CD4-positive, alpha-beta T cell treated with Interleukin-17A for 4 hours (primary cell): ENCODE measurements at regions not wholly inside any gene's neighbourhood (a gene's known extent, or its start where the extent isn't known, plus 50 kb on each side); places are given as distances from the start of the nearest gene placed in this dataset.
"Not testable (repeated sequence)": the region's sequence is repeated elsewhere in the genome, so short reads cannot be mapped to it uniquely, and the experiment has no call there.

Source experiments
- DNase-seq: peaks from one replicate; pipeline ENCODE4 v3.0.0-alpha.2; 2020; ENCODE audit warnings: mixed read lengths

GRCh38 chr1:29948581-29948980 lies 712.3 kb downstream of the PTPRU start:
- no peak for DNase-seq

DNA sequence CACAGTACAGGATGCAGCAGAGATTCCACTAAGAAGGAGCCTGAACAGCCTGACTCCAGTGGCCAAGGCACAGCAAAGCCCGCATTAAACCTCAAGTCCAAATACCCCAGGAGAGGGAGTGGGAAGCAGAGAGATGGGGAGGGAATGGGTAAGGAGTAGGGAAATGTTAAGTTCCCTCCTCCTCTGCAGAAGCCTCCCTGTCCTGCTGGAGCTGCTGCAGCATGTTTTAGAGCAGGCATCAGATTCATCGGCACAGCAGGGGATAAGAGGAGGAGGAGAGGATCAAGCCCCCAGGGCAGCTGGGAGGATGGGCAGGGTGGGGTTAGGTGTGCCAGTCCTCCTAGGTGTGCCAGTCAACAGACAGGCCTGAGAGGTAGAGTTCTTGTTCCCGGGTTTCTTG lies 709.7 kb downstream of the PTPRU start:
- no peak for DNase-seq

DNA sequence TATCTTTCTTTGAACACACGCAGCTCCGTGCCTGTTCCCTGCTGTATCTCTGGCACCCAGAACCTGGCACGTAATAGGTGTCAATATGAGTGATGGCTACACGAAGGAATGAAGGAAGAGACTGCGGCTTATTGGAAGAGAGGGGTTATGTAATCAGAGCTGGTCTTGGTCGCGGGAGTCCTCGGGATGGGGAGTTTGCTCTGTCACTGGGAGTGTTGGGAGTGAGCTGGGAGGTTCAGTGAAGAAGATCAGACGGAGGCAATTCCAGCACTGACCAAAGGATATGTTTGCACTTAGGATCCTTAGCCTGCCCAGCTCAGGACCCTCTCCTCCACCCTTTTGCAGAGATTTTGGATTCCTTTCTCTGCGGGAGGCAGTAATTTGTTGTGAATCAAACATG lies 709.1 kb downstream of the PTPRU start:
- DNase-seq, result no peak

- no peak for DNase-seq
Measured at GRCh38 chr1:29944253-29944905, 708.1 kb downstream of the PTPRU start.

- no peak for DNase-seq
Measured at GRCh38 chr1:29943034-29943433, 706.7 kb downstream of the PTPRU start.

- DNase-seq, result no peak
Measured at GRCh38 chr1:29939079-29939478, 702.8 kb downstream of the PTPRU start.

GRCh38 chr1:29937356-29937755 lies 701.0 kb downstream of the PTPRU start:
- no peak for DNase-seq

- no peak for DNase-seq
Measured at GRCh38 chr1:29936031-29936544, 699.8 kb downstream of the PTPRU start.

GRCh38 chr1:29934255-29934772 lies 698.0 kb downstream of the PTPRU start:
- DNase-seq, result no peak

GRCh38 chr1:29933067-29933466 lies 696.7 kb downstream of the PTPRU start:
- no peak for DNase-seq

GRCh38 chr1:29932626-29933025 lies 696.3 kb downstream of the PTPRU start:
- DNase-seq, result no peak

DNA sequence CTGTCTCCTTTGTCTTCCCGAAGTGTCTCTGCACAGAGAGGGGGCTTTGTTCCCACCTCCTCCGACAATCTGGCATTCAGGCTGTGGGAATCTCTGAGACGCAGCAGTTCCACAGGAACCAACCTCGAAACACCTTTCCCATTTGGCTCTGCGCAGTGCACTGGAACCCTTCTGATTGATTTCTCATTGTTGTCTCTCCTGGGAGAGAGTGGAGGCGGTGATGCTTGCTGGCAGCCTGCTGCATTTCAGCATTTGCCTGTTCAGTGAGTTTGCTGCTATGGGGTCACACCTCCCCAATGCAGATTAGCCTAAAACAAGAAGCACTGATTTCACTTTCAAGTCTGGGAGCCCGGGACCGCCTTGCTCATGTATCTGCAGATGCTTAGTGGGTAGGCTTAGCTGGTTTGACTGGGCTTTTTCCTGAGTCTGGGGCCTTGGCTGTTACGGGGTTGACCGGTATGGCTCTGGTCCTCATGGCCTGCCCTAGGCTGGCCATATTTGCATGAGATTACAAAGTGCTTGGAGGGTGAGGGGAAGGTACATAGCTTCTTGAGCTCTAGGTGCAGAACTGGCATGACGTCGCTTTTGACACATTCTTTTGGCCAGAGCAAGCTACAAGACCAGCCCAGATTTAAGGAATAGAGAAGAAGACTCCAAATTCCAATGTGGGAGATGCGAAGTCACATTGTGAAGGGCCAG lies 695.3 kb downstream of the PTPRU start:
- no peak for DNase-seq

GRCh38 chr1:29925058-29925457 lies 688.7 kb downstream of the PTPRU start:
- DNase-seq, result no peak

DNA sequence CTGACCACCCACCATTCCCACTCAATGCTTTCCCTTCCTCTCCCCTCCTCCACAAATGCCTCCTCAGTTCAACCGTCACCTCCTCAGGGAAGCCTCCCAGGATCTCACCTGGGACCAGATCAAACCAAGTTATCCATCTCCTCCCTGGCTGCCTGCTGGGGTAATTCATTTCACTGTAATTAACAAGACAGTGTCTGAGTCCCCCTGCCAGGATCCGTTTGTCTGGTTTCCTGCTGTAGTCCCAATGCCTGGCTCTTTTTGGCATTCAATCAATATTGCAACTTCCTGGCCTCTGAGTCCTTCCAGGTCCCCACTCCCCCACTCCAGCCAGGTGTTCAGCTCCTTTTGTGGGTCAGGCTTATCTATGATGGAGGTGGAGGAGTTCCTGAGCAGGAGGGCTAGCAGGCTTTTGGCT lies 687.7 kb downstream of the PTPRU start:
- no peak for DNase-seq

- no peak for DNase-seq
Measured at GRCh38 chr1:29921741-29922140, 685.4 kb downstream of the PTPRU start.

DNA sequence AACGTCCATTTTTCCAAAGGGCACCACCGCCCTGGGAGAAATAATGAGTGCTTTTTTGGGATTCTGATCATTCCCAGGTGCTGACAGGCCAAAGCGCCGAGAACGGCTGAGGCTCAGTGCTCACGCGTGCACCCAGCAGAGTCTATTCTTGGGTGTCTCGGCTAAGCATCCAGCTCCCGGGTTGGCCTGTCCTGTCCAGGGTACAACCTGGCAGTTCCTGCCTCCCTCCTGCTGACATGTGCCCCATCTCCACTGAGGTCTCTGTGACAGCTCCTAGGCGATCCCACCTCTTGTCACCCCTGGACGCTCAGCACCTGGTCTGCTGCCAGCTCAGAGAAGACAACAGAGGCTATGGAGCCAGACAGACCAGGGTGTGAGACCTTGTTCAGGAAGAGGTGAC lies 684.5 kb downstream of the PTPRU start:
- DNase-seq, result no peak

DNA sequence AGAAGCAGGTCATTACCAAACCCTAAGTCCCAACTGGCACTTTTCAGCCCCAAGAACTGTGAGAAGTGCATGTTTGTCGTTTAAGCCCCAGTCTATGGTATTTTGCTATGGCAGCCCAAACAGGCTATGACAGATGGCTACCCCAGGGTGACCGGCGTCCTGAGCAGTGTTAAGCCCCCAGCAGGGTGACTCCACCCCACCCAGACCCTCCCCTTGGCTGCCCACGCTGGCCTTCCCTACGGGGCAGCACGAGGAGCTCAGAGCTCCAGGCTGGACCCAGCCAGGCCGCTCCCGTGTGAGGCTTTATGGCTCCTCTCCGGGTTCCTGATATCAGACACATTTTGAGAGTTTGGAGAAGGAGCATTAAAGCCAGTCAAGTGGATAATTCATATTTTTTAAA lies 684.0 kb downstream of the PTPRU start:
- no peak for DNase-seq

DNA sequence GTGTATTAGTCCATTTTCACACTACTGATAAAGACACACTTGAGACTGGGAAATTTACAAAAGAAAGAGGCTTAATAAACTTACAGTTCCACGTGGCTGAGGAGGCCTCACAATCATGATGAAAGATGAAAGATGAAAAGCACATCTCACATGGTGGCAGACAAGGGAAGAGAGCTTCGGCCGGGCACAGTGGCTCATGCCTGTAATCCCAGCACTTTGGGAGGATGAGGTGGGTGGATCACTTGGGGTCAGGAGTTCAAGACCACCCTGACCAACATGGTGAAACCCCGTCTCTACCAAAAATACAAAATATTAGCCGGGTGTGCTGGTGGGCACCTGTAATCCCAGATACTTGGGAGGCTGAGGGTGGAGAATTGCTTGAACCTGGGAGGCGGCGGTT lies 682.7 kb downstream of the PTPRU start:
- DNase-seq, result not testable (repeated sequence)

DNA sequence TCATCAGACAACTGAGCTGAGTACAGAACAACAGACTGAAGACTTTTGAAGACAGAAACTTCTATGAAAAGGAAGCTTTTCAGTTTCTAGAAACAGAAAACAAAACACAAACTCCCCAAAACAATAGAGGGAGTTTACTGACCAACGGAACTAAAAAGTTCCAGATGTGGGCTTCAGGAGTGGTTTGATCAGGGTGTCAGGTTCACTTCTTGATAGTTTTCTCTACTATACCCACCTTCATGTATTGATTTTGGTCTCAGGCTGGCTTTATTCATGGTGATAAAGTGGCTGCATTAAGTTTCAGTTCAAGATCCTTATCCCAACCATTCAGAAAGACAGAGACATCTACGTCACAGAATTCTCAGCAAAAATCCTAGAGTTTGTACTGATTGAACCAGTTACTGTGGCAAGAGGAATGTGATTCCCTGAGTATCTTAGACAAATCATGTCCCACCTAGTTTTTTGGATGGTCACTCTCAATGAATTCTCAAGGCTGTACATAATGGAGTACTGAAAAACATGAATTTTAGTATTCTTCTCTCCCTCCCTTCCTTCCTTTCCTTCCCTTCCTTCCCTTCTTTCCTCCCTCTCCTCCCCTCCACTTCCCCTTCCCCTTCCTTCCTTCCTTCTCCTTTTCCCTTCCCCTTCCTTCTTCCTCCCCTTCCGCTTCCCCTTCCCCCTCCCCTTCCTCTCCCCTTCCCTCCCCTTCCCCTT lies 680.5 kb downstream of the PTPRU start:
- DNase-seq, result no peak

DNA sequence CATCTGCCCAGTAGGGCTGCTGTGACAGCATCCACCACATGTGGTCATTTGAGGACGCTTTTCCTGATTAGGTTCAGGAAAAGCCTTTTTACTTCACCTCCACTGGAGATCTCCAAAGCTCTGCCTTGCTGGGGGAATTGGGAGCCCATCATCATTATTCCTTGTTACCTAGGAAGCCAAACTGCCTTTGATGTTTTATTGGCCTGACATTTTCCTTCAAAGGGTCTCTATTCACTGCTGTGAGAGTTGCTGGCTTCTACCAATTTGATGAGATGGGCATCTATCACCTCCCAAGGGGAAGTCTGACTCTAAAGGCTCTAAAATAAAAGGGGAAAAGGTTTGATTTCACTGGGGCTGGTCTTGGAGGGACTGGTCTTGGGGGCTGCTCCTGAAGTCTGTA lies 678.6 kb downstream of the PTPRU start:
- DNase-seq, result no peak

GRCh38 chr1:29912425-29912824 lies 676.1 kb downstream of the PTPRU start:
- no peak for DNase-seq

DNA sequence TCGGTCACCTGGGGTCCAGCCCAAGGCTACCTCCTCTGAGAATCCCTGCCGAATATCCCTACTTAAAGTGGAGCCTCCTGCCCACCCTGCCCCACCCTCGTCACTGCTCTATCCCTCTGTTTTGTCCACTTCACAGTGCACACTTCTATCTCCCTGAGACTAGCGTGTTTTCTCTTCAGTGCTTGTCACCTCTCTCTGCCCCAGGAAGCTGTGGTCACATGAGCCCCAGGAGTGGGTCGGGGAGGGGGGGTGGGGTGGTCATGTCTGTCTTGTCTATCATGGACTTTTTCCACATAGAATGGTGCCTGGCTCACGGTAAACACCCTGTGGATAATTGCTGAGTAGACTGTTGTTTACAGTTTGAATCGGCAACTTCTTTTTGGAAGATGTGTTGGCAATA lies 673.6 kb downstream of the PTPRU start:
- DNase-seq, result no peak

DNA sequence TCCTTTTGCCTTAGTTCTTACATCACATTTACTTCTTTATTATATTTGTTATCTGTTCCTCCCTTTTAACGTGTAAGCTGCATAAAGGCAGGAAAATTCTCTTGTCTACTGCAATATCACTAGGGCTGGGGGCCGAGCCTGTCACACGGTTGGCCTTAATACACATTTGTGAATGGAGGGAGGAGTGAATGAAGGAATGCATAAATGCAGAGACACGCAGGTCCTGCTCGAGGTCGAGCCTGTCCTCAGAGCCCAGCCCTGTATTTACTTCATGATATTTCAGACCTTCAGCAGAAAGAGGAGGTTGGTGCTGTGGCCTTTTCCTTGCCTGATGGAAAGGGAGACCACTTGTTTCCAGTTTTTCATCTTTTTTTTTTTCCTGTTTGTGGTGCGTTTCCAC lies 671.3 kb downstream of the PTPRU start:
- no peak for DNase-seq

DNA sequence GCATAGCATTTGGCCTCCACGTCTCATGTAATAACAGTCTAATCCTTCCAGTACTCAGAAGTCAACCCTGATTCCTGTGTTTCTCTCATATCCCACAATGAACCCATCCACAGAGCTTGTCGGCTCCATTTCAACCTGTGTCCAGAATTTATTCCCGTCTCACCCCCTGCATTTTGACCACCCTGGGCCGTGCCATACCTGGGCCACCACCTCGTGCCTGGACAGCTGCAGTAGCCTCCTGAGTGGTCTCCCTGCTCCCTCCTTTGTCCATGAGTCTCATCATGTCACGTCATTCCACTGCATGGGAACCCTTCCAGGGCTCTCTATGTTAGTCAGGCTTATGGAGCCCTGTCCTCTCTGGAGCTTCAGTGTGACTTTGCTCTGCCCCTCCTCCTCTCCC lies 670.6 kb downstream of the PTPRU start:
- no peak for DNase-seq
